Stomach (tissue), 8 donors: ENCODE measurements at regions not wholly inside any gene's neighbourhood (a gene's known extent, or its start where the extent isn't known, plus 50 kb on each side); places are given as distances from the start of the nearest gene placed in this dataset.
"Not testable (repeated sequence)": the region's sequence is repeated elsewhere in the genome, so short reads cannot be mapped to it uniquely, and the experiment has no call there.

ENCODE experiments used
- DNase-seq, 2 donors: peaks; one replicate each; pipeline versions ENCODE4 v3.0.0 to v3.0.0-alpha.2; 2013 to 2019
- H3K27ac ChIP-seq, 5 donors: fragments of 200-600 bp in 4 of 5; sonication (generic) in 4 of 5; one replicate each; pipeline ENCODE4 v1.5.1; 2013 to 2019; ENCODE audit warnings: mild to moderate bottlenecking in 1 of 5, moderate library complexity in 1 of 5
- H3K27me3 ChIP-seq, 3 donors: fragments of 200-600 bp; sonication (generic); one replicate each; pipeline ENCODE4 v1.5.1; 2017 to 2019; ENCODE audit warnings: mixed run types in 1 of 3
- H3K36me3 ChIP-seq, 4 donors: fragments of 200-600 bp; sonication (generic); 1 replicate in 3 of 4; 2 replicates in 1 of 4; pipeline ENCODE4 v1.5.1; 2016 to 2019
- H3K4me1 ChIP-seq, 4 donors: fragments of 200-600 bp; sonication (generic); one replicate each; pipeline ENCODE4 v1.5.1; 2016 to 2019
- H3K4me3 ChIP-seq, 4 donors: fragments of 200-600 bp; sonication (generic) in 3 of 4; one replicate each; pipeline ENCODE4 v1.5.1; 2016 to 2019; ENCODE audit warnings: mild to moderate bottlenecking in 1 of 4
- H3K9me3 ChIP-seq, 4 donors: fragments of 200-600 bp; sonication (generic); one replicate each; pipeline ENCODE4 v1.5.1; 2016 to 2019
- EP300 ChIP-seq: sonication (generic); formaldehyde crosslinking; IDR thresholded peaks from one replicate; pipeline ENCODE4 v1.6.1; 2017; ENCODE audit warnings: antibody characterized with exemption
- POLR2A ChIP-seq, 4 donors: fragments of 450-650 bp; IDR thresholded peaks; one replicate each; pipeline ENCODE4 v1.6.1; 2016; ENCODE audit warnings: antibody characterized with exemption in 4 of 4, control low read depth in 2 of 4, mild to moderate bottlenecking in 1 of 4, moderate library complexity in 1 of 4
- POLR2AphosphoS5 ChIP-seq, 3 donors: sonication (generic); formaldehyde crosslinking; IDR thresholded peaks; one replicate each; pipeline ENCODE4 v1.6.1; 2016; ENCODE audit warnings: antibody characterized with exemption in 3 of 3
- WGBS, 5 donors: extraction: QIAGEN DNeasy Blood & Tissue Kit in 3 of 5; methylation state at CpG; one replicate each; pipeline versions ENCODE4 v1.1.5 to v1.1.7; 2013 to 2018; 5-methylcytosine and 5-hydroxymethylcytosine counted together
- intact Hi-C: fragments of 100-400 bp; cut with DNase I; formaldehyde crosslinking; loops from one replicate; pipeline ENCODE4 v1.15.1; 2023; ENCODE audit warnings: low total_unique reads
- TF ChIP-seq, protein P1 (sequence below), 7 experiments: fragments of 450-650 bp in 4 of 7; fragments of 200-600 bp in 3 of 7; sonication (generic) in 3 of 7; IDR thresholded peaks; one replicate each; pipeline ENCODE4 v1.5.1; 2016 to 2019; ENCODE audit warnings: antibody characterized with exemption in 7 of 7, control low read depth in 2 of 7, mild to moderate bottlenecking in 1 of 7
- donor health status: healthy with polysubstance abuse.
- donor health status: Bipolar disorder and iron deficiency.
- donor health status: healthy.

DNA sequence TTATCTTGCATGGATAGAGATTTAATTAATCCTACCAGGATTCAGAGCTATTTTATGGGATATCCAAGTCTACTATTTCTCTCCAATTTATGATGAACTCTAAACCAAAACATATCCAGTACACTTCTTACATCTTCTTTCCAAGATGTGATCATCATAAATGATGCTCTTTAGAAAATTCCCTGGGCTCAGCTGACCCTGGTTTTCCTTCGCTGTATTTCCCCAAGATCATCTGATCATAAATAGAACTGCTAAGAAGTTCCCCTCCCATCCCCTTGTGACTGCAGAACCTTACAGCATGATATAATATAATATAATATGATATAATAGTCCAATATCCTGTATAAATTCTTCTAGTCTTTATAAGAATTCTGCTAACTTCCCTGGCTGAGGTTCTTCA is 114.6 kb upstream of the LYZL2 start:
- intact Hi-C loops: no loop called here

DNA sequence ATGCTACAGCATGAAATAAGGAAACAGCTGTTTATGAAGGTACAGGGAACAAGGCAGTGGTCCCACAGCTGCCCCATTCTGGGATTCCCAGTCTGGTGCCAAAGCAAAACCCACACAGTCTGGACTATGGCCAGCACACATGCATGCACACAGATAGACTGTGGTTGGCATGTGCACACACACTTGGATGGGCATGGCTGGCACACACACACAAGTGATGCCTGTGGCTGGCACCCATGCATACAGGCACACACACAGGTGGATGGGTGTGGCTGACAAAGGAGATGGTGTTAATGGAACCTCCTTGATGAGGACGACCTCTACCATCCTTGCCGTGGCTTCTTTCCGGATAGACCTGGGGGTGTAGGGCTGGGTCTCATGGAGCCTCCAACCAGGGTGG is 114.0 kb upstream of the LYZL2 start:
- intact Hi-C loops: no loop called here
- H3K4me3 ChIP-seq: no peak overlapping the region
- H3K27me3 ChIP-seq: no peaks in the 10 kb centered on the region
- H3K4me1 ChIP-seq: no peaks in the 10 kb centered on the region
- H3K36me3 ChIP-seq: no peaks in the 10 kb centered on the region
- no peaks in the 10 kb centered on the region for H3K9me3 ChIP-seq
- 88 to 97% (median 94%) methylated on average over 3 of the region's 3 CpGs for WGBS, 5 donors
- no peak overlapping the region for H3K27ac ChIP-seq
- DNase-seq: no peak
- TF ChIP-seq POLR2A (IDR thresholded peaks at IDR 0.05): no peak
- TF ChIP-seq, protein P1, sequence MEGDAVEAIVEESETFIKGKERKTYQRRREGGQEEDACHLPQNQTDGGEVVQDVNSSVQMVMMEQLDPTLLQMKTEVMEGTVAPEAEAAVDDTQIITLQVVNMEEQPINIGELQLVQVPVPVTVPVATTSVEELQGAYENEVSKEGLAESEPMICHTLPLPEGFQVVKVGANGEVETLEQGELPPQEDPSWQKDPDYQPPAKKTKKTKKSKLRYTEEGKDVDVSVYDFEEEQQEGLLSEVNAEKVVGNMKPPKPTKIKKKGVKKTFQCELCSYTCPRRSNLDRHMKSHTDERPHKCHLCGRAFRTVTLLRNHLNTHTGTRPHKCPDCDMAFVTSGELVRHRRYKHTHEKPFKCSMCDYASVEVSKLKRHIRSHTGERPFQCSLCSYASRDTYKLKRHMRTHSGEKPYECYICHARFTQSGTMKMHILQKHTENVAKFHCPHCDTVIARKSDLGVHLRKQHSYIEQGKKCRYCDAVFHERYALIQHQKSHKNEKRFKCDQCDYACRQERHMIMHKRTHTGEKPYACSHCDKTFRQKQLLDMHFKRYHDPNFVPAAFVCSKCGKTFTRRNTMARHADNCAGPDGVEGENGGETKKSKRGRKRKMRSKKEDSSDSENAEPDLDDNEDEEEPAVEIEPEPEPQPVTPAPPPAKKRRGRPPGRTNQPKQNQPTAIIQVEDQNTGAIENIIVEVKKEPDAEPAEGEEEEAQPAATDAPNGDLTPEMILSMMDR (IDR thresholded peaks at IDR 0.05): no peak
- no peak for TF ChIP-seq POLR2AphosphoS5 (IDR thresholded peaks at IDR 0.05)
- TF ChIP-seq EP300: no peak

More for the DNA sequence above, 114.6 kb upstream of the LYZL2 start:
- TF ChIP-seq, protein P1 (IDR thresholded peaks at IDR 0.05): no peak
- TF ChIP-seq POLR2A (IDR thresholded peaks at IDR 0.05) (no peak), POLR2AphosphoS5 (IDR thresholded peaks at IDR 0.05) (no peak), EP300 (no peak)
- DNase-seq: no peak
- Histone ChIP-seq H3K4me3 (no peak overlapping the region), H3K27ac (no peak overlapping the region), H3K9me3 (no peaks in the 10 kb centered on the region), H3K4me1 (no peaks in the 10 kb centered on the region), H3K27me3 (no peaks in the 10 kb centered on the region), H3K36me3 (no peaks in the 10 kb centered on the region)
- 69 to 94% (median 80%) methylated on average over 1 of the region's 1 CpG for WGBS, 5 donors

DNA sequence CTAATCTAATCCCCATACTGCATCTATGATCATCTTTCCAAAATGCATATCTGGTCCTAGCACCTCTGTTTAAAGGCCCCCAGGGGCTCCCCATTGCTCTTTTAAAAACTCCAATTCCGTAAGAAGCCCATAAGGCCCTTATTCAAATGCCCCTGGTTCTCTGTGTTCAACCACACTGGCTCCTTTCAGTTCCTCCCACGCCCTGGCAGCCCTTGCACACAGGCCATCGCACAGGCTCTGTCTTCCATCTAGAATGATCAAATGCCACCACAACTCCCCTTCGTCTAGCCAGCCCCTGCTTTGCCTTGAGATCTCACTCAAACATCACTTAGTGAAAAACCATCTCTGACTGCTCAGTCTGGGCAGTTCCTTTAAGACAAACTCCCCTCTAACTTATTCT is 112.9 kb upstream of the LYZL2 start:
- no peak for DNase-seq
- intact Hi-C loops: no loop called here
- no peaks in the 10 kb centered on the region for H3K9me3 ChIP-seq
- TF ChIP-seq EP300 (no peak), POLR2AphosphoS5 (IDR thresholded peaks at IDR 0.05) (no peak), POLR2A (IDR thresholded peaks at IDR 0.05) (no peak)
- TF ChIP-seq, protein P1 (IDR thresholded peaks at IDR 0.05): no peak
- WGBS, 5 donors: 74 to 85% (median 83%) methylated on average over 4 of the region's 4 CpGs
- H3K27ac ChIP-seq: no peak overlapping the region
- H3K36me3 ChIP-seq: no peaks in the 10 kb centered on the region
- H3K4me1 ChIP-seq: no peaks in the 10 kb centered on the region
- H3K27me3 ChIP-seq: no peaks in the 10 kb centered on the region
- H3K4me3 ChIP-seq: no peak overlapping the region

DNA sequence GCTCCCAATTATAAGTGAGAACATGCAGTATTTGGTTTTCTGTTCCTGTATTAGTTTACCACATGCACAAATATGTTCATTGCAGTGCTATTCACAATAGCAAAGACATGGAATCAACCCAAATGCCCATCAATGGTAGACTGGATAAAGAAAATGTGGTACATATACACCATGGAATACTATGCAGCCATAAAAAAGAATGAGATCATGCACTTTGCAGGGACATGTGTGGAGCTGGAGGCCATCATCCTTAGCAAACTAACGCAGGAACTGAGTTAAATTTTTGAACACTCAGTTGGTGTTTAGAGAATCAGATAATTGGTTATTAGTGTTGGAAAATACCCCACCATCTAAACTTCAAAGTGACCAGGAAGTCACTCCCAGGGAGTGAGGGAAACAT is 111.2 kb upstream of the LYZL2 start:
- intact Hi-C loops, H3K36me3 ChIP-seq, H3K9me3 ChIP-seq, DNase-seq, H3K27me3 ChIP-seq, H3K27ac ChIP-seq, H3K4me1 ChIP-seq, H3K4me3 ChIP-seq: not testable (repeated sequence)
- WGBS, 5 donors: 72 to 92% (median 91%) methylated on average over 1 of the region's 1 CpG

DNA sequence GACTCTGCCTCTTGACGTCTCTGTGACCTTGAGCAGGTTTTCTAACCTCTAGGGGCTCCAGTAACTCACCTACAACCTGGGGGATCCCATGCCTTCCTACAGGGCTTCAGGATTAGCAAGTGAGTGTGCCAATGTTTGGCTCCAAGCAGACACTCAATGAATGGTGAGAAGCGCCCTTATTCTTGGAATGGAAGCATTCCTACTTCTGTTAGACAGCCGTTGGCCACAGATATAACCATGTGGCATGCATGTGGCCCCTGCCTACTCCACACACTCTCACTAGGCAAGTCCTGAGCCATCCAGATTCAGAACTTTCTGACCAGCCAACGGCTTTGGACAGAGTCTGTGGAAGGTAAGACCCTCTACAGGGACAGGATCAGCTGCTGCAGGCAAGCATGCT is 108.9 kb upstream of the LYZL2 start:
- TF ChIP-seq POLR2A (IDR thresholded peaks at IDR 0.05) (no peak), POLR2AphosphoS5 (IDR thresholded peaks at IDR 0.05) (no peak), EP300 (no peak)
- TF ChIP-seq, protein P1 (IDR thresholded peaks at IDR 0.05): no peak
- peaks cover 0 to 3% (median 0%) of the 10 kb centered on the region in 3 donors for H3K27me3 ChIP-seq

More for the DNA sequence above, 108.9 kb upstream of the LYZL2 start:
- Histone ChIP-seq H3K4me1 (peaks cover 0 to 9% (median 3%) of the 10 kb centered on the region in 4 donors), H3K27ac (no peak overlapping the region), H3K36me3 (no peaks in the 10 kb centered on the region), H3K4me3 (no peak overlapping the region), H3K9me3 (no peaks in the 10 kb centered on the region)
- intact Hi-C loops: no loop called here
- no peak for DNase-seq
- 80 to 90% (median 85%) methylated on average over 2 to 4 of the region's 4 CpGs for WGBS, 5 donors
